SW480 (cell line): ENCODE measurements at regions not wholly inside any gene's neighbourhood (a gene's known extent, or its start where the extent isn't known, plus 50 kb on each side); places are given as distances from the start of the nearest gene placed in this dataset.

Experiments
- DNase-seq: peaks from one replicate; pipeline ENCODE4 v3.0.0-alpha.2; 2016; ENCODE audit warnings: low spot score

DNA sequence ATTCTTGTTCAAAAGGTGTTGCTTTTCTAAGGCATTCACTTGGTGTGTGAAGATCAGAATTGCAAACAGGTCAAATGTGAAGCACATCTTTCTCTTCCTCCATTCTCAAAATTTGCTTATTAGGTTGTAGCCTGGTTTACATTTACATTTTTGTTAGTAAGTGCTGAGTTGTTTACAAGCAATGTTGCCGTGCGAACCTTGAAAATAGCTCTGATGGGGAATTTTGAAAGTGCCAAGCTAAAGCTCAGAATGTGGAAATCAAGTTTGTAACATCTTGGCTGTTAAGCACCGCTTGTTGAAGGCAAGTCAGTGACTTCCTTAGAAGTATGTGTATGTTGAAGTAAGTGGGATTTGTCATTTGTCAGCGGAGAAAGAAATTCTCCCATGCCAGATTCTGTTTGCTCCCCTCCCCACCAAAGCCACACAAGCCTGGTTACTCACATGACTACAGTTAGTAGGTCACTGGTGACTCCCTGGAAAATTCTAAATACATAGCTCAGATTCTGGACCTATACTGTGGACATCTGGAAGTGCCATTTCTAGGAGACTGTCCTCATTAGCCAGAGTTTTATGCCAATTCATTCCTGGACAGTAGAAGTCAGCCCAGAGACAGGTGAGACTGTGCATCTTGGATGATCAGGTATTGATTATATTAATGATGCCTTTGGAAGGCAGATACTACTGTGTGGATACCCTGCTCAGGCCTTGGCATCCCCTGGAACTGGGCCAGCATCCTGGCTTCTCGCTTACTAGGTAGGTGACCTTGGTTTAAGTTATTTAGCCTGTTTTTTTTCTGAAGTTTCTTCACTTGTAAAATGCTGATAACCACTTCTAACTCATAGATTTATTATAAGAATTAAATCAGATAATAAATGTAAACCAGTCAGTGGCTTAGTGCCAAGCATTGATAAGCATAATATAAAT, 390.6 kb upstream of the SEMA6D start:
- DNase-seq, result no peak

DNA sequence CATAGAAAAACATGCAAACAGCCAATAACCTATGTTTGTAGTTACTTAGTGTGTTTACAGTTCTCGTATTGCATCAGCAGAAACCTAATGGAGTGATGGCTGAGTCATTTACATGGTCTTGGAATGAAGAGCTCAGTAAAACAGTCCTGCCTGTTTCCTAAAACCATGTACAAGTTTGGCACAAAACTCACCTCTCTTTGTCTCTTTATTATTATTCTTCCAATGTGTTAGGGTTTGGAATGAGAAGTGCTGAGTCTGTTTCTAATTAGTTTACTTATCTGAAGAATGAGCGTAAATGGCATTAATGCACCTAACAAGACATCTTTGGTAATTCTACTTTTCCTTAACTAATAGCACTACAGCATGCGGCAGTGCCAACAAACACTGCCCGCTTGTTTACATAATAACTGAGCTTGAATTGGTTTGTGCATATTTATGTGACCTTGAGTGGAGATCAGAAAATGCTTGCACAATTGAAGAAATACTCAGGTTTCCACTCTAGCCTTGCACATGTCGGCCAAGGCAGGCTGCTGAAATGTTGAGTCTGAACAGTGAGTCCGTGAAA, 385.4 kb upstream of the SEMA6D start:
- no peak for DNase-seq

DNA sequence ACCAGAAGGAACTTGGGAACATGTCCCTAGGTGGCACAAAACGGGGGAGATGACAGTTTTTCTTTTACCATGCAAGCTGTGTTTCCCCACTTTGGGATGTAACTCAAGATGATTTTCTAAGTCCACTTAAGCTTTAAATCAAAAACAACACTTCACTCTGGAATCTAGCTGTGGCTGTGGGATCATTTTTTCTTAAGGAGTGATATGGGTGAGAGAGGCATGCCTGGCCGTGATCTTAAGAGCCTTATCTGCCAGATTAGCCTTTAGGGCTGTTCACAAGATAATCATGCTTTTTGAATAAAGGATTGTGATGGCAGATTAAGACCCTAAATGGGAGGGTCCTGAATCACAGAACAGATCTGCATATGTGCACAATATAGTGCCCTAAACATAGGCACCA, 384.8 kb upstream of the SEMA6D start:
- no peak for DNase-seq

DNA sequence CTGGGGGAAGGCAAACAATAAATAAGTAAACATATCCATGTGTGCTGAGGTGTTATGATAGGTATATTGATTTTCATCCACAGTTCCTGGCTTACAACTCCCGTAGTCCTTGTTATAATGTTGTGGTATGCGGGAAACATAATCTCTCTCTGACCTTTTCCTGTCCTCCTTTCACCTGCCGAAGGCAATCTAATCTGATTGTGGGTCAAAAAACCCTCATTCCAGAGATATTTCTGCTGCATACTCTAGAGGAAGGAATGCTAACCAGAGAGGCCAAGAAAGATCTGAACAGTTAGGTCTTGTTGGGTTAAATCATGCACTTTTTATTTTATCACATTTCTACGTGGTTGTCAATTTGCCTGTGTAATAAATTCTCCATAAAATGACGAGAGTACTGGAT, 383.6 kb upstream of the SEMA6D start:
- no peak for DNase-seq

DNA sequence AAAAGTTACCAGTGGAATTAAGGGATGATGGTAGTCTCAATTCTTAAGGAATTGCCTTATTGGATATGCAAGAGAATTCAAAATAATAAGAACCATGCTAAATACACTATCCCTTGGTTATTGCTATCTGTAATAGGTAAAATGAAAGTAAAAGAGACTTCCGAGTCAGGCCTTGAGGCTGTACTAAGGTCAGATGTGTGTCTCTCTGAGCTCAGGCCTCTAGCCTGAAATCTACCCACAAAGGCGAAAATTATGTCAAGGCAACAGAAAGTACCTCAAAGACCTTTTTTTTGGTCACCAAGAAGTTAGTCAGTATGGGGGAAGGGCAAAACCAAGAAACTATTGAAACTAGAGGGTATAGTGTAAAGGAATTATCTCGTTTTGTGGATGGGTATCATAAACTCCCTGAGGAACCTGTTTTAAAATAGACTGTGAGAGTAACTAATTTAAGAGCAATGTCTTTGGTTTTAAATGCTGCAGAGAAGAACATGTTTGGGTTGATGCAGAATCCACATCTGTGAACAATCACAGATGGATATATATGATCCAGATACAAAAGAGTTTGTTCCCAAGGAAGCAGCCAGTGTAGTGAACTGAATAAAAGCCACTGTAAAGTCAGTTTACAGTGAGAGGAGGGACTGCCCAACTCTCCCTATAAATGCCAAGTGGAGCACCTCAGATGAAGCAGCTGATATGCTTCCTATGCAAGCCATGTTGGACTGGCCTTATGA, 382.3 kb upstream of the SEMA6D start:
- DNase-seq, result no peak

DNA sequence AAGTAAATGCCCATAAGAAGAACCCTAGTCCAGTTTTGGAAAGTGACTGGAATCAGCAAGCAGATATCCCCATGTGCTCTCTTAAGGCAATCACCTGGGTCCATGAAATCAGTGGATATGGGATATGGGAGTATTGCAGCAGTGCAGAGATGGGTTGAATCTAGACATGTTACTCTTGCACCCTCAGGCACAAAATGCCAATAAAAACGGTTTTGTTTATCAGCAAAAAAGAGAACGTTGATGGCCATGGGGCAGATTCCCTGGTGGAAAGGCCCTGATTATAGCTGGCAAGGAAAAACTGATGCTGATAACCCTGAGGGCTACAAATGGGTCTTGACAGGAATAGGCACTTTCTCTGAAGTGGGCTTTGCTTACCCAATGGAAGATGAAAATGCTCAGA, 380.2 kb upstream of the SEMA6D start:
- no peak for DNase-seq

DNA sequence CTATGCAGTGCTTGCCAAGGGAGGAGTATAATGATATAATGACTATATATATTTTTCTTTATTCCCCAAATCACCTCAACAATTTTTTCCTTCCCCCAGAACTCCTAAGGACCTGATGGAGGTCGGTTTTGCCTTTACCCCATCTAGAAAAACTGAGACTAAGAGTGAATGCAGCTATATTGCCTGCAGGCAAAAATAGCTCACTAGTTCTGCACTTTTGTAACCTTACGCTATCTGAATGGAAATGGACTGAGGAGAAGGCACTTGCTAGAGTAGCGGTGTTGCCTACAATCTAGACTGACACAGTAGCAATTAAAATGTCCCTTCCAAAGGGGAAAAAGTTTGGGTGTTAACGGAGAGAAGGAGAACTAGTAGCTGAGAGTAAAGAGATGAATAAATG, 379.5 kb upstream of the SEMA6D start:
- no peak for DNase-seq

DNA sequence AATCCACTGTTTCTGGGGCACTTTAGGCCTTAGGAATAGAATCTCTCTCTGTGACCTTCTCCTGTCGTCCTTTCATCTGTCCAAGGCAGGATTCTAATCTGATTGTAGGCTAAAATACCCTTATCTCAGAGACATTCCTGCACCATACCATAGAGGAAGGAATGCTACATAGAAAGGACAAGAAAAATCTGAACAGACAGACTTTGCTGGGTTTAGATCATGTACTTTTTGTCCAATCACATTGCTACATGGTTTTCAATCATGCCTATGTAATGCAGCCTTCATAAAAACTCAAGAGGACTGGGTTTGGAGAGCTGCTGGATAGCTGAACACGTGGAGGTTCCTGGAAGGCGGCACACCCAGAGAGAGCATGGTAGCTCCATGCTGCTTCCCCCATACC, 378.5 kb upstream of the SEMA6D start:
- no peak for DNase-seq

DNA sequence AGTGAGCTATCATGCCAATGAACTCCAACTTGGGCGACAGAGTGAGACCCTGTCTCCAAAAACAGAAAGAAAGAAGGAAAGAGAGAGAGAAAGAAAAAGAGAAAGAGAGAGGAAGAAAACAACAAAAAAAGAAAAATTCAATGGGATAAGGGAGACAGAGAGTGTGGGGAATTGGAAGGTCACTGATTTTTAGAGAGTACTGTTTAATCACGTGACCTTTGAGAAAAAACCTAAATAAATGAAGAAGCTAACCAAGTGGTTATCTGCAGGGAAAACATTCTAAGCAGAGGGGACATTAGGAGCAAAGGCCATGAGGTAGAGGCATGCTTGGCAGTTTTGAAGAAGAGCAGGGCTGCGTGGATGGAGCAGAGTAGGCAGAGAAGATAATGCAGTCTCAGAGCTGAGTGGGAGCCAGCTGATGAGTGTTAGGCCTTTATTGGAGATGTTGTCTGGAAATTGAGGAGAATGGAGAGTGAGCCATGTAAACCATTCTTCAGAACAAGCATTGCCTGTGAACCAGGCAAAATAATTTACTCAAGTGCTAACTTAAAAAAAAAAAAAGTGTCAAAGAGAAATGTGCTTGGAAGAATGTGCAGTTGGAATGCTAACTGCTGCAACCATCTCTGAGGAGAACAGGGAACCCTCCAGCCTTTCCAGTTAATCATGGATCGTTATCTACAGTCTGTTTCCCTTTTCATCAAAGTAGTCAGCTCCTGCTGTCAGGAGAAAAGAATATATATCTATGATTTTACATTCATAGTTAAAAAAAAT, 377.3 kb upstream of the SEMA6D start:
- DNase-seq, result no peak

DNA sequence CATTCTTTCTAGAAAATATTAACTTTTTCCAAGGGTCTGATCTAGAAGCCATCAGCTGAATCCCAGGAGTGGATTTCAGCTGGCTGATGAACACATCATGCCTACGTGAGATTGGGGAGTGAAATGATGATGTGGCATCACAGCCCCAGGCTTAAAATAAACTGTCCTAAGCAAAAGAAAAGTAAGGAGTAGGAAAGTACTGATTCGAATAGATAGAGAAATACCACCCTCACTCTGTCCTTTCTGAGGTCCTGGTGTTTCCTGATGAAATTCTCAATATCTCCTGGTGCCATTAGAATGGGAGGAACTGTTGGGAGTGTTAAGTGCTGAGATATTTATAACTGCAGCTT, 376.8 kb upstream of the SEMA6D start:
- DNase-seq, result no peak

DNA sequence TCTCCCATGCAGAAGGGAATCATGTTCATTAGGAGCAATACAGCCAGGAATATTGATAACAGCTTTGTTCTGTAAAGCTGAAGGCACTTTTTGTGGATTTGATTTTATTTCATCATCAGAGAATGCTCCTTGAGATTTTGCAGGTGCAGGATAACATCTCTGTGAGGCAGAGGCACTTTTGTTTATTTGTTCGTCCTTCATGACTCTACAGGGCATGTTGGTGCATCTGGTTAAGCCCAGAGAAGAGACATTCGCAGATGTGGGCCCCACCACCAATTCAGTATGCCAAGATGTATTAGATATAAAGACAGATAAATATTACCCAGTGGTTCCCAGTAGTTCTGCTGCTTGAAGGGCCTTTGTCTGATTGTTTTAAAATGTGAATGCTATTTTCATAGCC, 368.1 kb upstream of the SEMA6D start:
- no peak for DNase-seq

DNA sequence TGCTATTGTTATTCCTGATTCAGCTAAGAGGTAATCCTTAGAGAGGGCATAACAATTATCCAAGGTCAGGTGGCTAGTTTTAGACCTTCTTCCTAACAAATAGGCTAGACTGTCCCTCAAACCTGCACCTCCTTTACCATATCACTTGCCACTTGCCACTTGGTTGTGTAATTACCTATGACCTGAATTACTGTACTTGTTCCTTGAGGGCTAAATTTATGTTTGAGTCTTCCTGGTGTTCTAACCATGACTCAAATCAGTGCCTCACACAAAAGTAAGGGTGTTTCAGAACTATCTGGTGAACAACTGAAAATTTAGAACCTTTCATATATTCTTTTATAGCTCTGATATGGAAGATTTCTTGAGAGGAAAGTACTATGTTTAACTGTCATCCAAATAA, 365.8 kb upstream of the SEMA6D start:
- DNase-seq, result no peak

DNA sequence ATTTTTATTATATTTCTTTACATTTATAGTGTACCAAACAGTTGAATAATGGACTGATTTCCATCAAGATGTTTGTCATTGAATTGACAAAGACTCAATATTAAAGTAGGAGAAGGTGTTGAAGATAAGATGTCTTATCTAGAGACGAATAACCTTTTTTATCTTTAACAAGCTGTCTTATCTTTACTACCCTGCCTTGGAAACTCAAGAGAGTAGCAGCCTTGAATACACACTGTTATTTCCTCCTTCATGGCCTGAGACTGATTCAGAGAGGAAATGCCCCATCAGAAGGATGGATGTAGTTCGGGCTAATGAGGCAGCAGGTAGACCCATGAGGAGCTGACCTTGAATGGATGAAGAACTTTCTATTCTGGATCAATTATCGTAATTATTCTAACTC, 365.1 kb upstream of the SEMA6D start:
- DNase-seq, result no peak

DNA sequence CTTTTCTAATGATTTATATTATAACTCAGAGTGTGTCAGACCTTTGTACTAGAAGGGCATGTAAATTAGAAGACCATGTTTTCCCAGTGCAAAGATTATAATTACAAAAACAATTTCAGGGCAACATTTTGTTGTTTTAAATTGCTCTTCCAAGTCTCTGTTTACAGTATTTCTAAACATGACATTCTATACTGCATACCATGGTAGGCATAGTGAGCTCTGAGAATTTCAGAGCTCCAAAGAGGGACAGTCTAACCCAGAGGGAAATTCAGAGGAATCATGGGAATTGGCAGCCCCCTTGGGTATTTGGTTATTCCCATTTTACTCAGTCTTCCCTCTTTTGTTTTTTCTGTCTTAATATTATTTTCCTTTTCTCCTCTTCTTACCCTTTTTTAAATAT, 361.5 kb upstream of the SEMA6D start:
- DNase-seq, result no peak

DNA sequence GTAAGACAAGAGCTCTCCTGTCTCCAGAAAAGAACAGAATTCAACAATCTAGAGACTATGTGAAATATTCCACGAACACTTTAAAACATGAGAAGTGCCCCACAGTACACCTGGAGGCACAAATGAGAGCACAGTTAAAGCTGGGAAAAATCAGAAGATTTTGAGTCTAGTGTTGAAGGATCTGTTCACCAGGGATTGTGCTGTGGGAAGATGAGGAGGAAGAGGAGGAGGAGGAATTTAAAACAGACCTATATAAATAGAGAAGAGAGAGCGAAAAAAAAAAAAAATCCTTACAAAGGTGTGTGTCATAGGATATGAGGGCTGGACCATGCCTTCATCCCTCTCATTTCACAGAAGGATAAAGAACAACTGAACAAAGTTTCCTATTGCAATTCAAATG, 361.0 kb upstream of the SEMA6D start:
- no peak for DNase-seq

DNA sequence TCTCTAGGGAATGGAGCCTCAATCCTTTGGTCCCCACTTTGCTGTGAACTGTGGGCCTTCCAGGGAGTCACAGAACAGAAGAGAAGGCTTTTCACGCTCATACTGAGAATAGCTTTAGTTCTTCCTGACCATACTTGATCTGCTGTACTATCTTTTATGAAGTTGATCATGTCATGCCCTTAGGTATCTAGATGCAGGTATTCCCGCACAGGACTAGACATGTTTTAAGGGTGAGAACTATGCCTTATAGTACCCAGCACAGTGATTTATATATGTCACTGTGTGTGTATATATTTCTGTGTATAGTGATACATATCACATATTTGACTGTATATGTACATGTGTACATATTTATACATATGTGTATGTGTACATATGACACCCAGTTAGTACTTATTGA, 358.4 kb upstream of the SEMA6D start:
- no peak for DNase-seq

DNA sequence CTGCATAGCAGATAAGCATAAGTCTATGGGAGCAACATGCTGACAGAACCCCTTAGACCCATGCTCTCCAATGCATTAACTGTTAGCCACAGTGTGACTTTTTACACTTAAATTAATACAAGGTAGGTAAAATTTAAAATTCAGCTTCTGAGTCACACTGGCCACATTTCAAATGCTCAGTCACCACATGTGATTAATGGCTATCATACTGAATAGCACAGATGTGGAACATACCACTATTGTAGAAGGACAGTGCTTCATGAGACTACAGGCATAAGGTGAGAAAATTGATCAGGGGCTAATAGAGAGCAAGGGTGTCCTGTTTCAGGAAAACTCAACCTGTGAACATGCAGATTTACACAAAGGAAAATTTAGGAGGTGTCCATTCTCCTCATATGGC, 357.0 kb upstream of the SEMA6D start:
- no peak for DNase-seq

DNA sequence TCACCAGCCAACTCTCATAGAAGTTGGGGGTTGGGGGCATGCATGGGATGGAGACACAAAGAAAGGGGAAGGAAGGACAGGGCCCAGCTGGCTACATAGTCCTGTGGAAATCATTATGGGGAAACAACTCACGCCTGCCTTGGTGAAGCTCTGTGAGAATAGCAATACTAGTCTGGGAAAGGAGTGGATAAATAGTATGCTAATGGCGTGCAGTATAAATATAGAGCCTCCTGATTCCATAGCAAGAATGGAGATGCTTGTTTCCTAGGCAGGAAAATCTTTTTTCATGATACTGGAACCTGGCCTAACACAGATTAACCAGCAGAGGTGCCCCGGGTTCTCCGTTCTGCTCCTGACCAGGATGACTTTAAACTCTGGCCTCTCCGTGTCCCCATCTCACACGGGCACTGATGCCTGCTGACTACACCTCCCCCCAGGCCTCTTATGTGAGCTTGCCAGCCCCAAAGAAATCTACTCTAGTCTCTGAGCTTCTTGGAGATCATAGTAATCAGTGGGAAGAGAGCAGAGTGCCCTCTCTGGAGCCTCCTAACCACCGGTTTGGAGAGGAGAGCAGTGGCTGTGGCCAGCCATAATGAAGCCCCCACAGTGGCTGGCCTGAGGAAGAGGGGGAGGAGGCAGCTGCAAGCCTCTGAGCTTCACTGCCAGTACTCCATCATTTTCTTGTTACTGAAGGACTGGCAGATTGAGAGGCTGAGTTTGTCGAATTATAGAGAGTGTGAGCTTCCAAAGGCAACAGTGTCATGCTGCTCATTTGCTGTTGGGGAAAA, 355.0 kb upstream of the SEMA6D start:
- DNase-seq, result no peak

DNA sequence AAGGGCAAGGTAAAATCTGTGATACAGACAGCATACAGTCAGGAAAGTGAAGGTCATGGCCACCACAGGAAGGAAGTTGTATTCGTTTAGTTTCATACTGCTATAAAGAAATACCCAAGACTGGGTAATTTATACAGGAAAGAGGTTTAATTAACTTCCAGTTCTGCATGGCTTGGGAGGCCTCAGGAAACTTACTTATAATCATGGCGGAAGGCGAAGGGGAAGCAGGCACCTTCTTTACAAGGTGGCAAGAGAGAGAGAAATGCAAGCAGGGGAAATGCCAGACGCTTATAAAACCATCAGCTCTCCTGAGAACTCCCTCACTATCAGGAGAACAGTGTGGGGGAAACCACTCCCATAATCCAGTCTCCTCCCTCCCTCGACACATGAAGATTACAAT, 353.7 kb upstream of the SEMA6D start:
- no peak for DNase-seq

DNA sequence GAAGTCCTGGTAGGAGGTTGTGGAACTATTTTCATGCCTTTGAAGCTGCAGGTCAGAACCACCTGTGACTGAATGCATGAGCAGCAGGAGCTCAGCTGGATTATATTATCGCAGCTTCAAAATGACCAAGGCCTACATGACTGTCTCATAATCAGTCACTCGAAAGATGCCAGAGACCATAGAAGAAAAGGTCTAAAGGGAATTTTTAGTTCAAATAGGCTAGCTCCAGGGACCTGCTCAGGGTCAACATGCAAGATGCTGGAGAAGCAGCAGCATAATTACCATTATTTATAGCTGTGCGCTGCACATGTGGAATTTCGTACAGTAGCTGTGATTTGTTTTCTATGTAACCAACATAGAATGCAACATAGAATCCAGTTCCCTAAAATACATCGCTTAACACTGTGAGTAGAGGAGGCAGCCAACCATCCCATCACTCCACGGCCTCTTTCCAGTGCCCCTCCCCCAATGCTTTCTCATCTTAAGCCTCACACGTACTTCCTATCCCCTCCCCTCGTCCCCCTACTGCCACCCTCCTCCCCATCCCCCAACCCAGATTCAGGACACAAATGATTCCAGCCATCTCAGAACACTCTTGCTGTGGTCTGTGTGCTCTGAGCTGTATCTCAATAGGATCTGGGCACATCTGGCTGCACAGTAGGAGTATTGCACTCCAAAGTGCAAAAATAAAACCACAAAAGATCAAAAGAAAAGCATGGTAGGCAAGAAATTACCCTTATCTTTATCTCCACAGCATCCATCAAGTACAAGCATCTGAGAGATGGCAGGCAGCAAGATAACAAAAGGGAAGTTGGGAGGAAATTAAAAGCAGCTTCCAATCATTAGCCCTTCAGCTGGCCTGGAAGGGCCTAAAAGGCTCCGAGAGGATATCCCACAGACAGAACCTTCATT, 352.8 kb upstream of the SEMA6D start:
- DNase-seq, result no peak

DNA sequence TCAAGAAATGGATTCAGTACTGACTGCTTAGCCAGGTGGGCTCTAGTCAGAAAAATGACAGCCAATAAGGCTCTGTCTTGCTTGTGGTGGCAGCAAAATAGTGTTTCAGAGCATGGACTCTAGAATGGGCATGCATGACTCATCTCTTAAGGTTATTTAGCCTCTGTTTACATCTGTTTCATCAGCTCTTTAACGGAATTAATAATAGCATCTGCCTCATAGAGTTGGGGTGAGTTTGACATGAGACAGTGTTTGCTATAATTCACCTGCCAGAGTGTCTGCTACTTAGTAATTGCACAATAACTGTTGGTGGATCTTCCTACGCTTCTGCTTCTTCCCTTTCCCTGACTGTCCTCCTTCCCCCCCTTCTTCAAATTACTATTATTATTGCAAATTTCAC, 350.4 kb upstream of the SEMA6D start:
- peak; percentile 8 for DNase-seq
